NCI-H128 (cell line): ENCODE measurements at regions not wholly inside any gene's neighbourhood (a gene's known extent, or its start where the extent isn't known, plus 50 kb on each side); places are given as distances from the start of the nearest gene placed in this dataset.
A peak's percentile ranks its signal among the peaks of the same experiment; 100 is the strongest.

Experiments used
- DNase-seq: peaks from one replicate; lab custom pipeline; 2025; ENCODE audit not compliant: unreplicated experiment; lab: John Stamatoyannopoulos, UW

GRCh38 chr5:3883040-3883439, 287.4 kb downstream of the IRX1 start:
- DNase-seq = no peak

GRCh38 chr5:3886524-3887451, 291.2 kb downstream of the IRX1 start:
- DNase-seq = peak; percentile 16

- no peak for DNase-seq
Observed at GRCh38 chr5:3888310-3888709, 292.7 kb downstream of the IRX1 start.

DNA sequence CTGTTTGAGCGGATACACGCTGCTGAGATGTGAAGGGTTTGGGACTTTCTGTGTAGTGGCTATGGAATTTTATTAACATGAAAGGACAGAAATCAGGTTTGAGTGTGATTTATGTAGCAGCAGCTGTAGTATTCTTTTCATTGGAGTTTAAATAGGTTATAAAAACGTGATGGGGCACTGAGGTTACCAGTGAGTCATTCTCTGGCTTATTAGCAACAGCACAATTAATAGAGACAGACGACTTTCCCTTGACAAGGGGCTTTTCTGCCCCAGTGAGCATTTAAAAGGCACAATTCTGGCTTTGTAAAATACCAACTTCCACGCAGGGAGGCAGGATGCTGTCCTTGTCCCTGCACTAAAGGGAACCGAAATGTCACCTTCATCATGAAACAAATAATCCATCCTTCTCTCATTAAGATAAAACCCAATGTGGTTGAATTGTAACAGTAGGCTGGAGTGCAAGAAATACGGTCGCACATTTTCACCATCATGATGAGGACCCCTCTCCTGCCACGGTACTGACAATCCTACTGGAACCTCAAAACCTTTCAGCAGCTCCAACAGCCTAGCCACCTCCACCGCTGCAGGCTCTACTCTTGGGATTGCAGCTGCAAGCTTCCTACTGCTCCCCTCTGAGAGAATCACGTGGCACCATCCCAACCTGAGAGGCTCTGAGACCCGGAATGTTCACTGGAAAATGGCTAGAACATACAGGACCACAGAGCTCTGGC, 293.9 kb downstream of the IRX1 start:
- no peak for DNase-seq

- no peak for DNase-seq
Observed at GRCh38 chr5:3891113-3891512, 295.5 kb downstream of the IRX1 start.

DNA sequence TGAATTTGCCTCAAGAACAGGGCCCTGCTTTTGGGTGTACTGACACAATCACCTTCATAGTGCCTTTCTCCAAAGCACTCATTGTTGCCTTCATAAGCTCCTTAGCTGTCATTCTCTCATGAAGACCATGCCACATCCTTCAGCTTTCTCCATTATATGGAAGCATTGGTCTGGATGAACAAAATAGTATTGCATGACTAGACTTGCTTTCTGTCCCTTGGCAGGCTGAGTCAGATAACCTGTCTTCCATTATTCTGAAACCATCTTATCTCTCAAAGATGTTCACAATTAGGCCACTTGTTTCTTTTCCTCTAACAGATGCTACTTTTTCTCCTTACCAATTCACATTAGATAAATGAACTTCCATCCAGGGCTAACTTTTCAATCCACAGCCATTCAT, 297.9 kb downstream of the IRX1 start:
- no peak for DNase-seq

DNA sequence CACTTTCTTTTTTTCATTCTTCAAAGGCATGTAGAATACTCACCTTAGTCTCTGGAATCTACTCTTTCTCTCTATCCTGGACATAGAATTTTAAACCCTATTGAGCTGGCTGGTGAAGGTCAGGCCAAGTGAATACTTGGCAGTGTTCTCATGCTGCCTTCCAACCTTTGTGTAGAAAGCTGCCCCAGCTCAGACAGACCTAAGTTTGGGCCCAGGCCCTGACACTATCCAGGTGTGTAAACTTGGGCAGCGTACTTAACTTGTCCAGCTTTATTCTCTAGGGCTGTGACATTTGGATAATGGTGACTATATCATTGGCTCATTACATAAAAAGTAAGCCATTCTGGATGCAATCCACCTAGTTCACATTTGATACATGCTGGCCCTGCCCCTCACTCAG, 298.3 kb downstream of the IRX1 start:
- no peak for DNase-seq

- no peak for DNase-seq
Observed at GRCh38 chr5:3896098-3896497, 300.5 kb downstream of the IRX1 start.

DNA sequence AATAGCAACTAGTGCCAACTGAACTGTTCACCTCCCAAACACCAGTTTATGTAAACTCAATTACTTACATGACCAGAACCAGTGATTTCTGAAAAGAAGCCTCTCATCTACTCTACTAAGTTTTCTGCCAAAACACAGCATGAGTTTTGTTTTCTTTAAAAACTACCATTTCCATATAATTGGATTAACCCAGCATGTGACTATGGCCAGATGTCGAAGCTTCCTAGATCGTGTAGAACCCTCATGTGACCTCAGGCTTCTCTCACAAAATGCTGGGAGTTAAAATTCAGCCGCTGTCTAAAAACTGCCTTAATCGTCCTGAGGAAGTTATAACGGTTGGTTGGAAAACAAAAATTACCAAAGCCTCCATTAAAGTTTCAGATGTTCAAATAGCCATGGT, 303.5 kb downstream of the IRX1 start:
- no peak for DNase-seq

- no peak for DNase-seq
Observed at GRCh38 chr5:3904584-3904983, 309.0 kb downstream of the IRX1 start.

DNA sequence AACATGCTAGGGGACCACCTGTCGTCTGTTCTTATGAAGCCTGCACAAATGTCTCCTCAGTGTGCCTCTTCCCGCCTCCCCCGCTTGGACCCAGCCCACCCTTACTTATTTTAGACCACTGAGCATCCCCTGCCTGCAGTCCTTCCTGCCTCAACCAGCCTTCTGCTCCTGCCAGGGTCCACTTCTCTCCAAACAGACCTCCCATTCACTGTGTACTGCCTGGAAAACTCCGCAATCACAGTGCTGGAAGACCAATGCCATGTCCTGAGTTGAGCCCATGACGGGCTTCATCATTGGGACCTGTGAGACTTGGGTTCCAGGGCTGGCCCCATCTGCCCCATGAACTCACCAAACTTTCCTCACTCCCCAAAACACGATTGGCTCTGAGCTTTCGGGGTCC, 309.4 kb downstream of the IRX1 start:
- DNase-seq = no peak

DNA sequence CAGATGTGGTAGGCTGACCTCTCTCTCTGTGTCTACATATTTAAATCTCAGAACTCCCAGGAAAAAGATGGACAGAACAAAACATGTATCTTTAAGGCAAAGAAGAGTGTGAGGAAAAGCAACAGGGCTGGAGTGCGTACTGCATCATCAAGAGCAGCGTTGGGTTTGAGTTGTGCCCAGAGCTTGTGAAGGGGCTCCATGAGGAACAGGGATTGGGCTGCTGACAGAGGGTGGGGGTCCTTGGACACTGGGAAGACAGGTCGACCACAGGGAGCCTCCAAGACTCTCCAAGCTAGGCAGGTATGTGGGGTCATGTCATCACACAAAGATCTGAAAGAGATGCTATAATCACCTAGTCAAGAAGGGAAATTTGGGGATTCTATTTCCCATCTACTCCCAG, 309.9 kb downstream of the IRX1 start:
- no peak for DNase-seq

- DNase-seq = no peak
Observed at GRCh38 chr5:3911111-3911510, 315.5 kb downstream of the IRX1 start.

DNA sequence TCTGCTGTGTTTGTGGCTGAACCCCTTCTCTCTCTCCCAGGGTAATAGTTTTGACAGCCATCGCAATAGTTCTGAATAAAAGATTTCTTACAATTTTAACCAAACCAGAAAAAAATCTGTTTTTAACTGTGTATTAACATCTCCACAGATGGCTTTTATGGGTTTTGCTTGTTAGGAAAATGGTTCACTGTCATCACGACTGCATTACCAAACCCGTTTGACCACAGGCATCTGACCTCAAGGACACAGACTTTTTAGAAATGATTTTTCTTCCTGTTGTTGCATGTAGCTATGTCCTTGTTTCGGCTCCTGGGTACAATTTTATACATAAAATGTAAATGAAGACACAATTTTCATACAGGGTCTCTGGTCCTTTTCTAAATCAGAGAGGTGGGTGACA, 316.1 kb downstream of the IRX1 start:
- DNase-seq = no peak

DNA sequence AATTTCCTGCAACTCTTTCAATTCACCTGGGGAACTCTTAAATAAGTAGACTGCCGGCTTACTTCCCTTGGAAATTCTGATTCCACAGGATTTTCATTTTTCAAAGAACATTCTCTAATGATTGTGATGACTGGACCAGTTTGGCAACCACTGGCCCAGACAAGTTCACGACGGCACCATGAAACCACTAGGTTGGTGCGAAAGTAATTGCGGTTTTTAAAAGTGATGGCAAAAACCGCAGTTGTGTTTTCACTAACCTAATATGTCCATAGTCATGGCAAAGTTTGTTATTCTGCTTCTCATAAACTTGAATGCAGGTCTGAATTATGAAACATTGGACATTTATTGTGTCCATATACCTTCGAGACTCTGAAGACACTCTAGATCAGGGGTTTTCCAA, 317.2 kb downstream of the IRX1 start:
- DNase-seq = no peak

DNA sequence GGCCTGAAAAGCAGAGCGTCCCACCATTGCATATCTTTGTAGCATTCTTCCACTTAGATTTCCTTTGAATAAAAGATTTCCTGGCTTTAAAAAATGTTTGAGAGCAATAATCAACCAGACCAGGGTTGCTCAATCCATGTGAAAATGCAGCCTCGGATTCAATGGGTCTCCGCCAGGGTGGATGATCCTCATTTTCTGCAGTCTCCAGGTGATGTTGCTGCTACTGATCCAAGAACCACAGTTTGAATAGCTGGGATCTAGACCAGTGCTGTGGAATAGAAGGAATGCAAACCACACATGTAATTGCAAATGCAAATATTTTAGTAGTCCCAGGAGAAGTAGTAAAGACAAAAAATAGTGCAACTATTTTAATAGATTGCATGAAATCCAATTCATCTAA, 317.6 kb downstream of the IRX1 start:
- no peak for DNase-seq

GRCh38 chr5:3925022-3925421, 329.4 kb downstream of the IRX1 start:
- DNase-seq = no peak

DNA sequence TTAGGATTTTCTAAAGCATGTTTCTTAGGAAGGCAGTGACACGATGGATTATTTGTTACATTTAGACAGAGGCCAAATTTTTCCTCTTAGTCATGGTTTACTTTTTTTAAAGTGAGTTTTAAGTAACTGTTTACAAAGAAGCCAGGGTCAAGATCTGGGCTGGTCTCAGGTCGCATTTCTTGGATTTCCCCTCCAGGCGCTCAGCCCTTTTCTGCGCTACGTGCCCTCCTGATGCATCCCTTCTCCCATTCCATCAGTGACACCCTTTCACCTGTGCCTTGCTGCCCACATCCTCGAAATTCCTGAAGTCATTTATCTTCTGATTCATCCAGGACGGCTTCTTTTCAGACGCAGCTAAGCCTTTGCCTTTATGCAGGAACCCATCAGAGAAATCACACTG, 330.3 kb downstream of the IRX1 start:
- no peak for DNase-seq

- no peak for DNase-seq
Observed at GRCh38 chr5:3929799-3930198, 334.2 kb downstream of the IRX1 start.

DNA sequence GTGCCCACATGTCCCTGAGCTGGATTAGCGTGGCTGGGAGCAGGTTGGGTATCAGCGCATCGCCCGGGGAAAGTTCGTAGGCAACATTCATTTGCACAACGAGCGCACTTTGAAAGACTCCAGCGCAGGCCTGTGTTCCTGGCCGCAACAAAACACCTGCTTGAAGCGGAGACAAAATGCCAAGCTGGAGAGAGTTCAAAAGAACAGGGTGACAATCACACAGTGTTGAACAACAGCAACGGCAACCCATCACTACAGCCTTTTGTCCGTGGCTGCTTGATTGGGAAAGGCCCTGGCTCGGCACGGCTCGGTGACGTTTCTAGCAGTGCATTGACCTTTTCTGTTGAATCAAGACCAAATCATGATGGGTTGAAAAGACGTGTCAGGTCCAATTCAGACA, 336.3 kb downstream of the IRX1 start:
- no peak for DNase-seq

DNA sequence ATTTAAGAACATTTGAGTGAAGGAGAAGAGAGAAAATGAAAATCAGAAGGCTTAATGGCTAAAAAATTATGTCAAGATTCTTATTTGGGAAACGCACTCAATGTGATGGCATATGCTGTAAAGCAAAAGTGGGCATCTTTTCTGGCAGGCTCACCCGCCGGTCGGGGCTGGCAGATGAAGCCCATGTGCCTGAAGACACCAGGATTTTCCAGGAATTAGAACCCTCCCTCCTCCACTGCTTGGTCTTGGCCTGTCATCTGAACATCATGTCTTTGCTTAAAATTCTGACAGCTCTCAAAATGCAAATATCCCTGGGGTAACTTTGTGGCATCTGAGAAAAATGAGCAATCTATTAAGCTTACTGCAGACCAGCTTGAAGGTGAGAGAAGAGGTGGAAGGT, 337.9 kb downstream of the IRX1 start:
- DNase-seq = no peak

GRCh38 chr5:3933966-3934365, 338.3 kb downstream of the IRX1 start:
- no peak for DNase-seq
